Spleen (tissue), 11 donors: ENCODE measurements at regions not wholly inside any gene's neighbourhood (a gene's known extent, or its start where the extent isn't known, plus 50 kb on each side); places are given as distances from the start of the nearest gene placed in this dataset.

Source experiments
- DNase-seq: peaks from one replicate; pipeline ENCODE4 v3.0.0-alpha.2; 2020
- H3K27ac ChIP-seq, 8 donors: fragments of 200-600 bp; sonication (generic) in 7 of 8; 1 replicate in 4 of 8; 2 replicates in 4 of 8; pipeline versions ENCODE4 v1.5.0 to v1.8.0; 2016 to 2021; ENCODE audit warnings: inconsistent platforms in 4 of 8, mild to moderate bottlenecking in 4 of 8, moderate library complexity in 1 of 8
- H3K27me3 ChIP-seq, 7 donors: fragments of 200-600 bp; sonication (generic) in 6 of 7; replicated peaks in 1 of 7; 1 replicate in 4 of 7; 2 replicates in 3 of 7; pipeline versions ENCODE4 v1.5.0 to v1.8.0; 2016 to 2021; ENCODE audit warnings: inconsistent platforms in 3 of 7, mild to moderate bottlenecking in 1 of 7
- H3K36me3 ChIP-seq, 6 donors: fragments of 200-600 bp; sonication (generic) in 5 of 6; 1 replicate in 4 of 6; 2 replicates in 2 of 6; pipeline versions ENCODE4 v1.5.0 to v1.8.0; 2016 to 2021; ENCODE audit warnings: inconsistent platforms in 2 of 6
- H3K4me1 ChIP-seq, 6 donors: fragments of 200-600 bp; sonication (generic) in 5 of 6; 1 replicate in 3 of 6; 2 replicates in 3 of 6; pipeline versions ENCODE4 v1.5.0 to v1.8.0; 2016 to 2021; ENCODE audit warnings: inconsistent platforms in 3 of 6
- H3K4me3 ChIP-seq, 8 donors: fragments of 200-600 bp; sonication (generic) in 7 of 8; 1 replicate in 4 of 8; 2 replicates in 4 of 8; pipeline versions ENCODE4 v1.5.0 to v1.8.0; 2016 to 2021; ENCODE audit warnings: inconsistent platforms in 4 of 8, mild to moderate bottlenecking in 4 of 8, moderate library complexity in 2 of 8
- H3K9me3 ChIP-seq, 8 donors: fragments of 200-600 bp; sonication (generic) in 7 of 8; 1 replicate in 4 of 8; 2 replicates in 4 of 8; pipeline versions ENCODE4 v1.5.0 to v1.8.0; 2016 to 2021; ENCODE audit warnings: inconsistent platforms in 4 of 8
- CTCF ChIP-seq, 11 experiments: fragments of 200-600 bp in 7 of 11; fragments of 450-650 bp in 4 of 11; sonication (generic) in 4 of 11; IDR thresholded peaks in 8 of 11; conservative IDR thresholded peaks in 3 of 11; 1 replicate in 7 of 11; 2 replicates in 4 of 11; pipeline versions ENCODE4 v1.4.0 to v1.8.0; 2016 to 2021; ENCODE audit warnings: antibody characterized with exemption in 11 of 11, inconsistent platforms in 4 of 11, mild to moderate bottlenecking in 1 of 11
- POLR2A ChIP-seq, 3 donors: fragments of 450-650 bp; IDR thresholded peaks; one replicate each; pipeline ENCODE4 v1.5.1; 2017; ENCODE audit warnings: antibody characterized with exemption in 3 of 3, mild to moderate bottlenecking in 1 of 3
- POLR2AphosphoS5 ChIP-seq, 3 donors: sonication (generic); formaldehyde crosslinking; IDR thresholded peaks; one replicate each; pipeline ENCODE4 v1.5.1; 2017; ENCODE audit warnings: antibody characterized with exemption in 3 of 3
- WGBS, 5 donors: extraction: QIAGEN DNeasy Blood & Tissue Kit in 3 of 5; methylation state at CpG; one replicate each; pipeline versions ENCODE4 v1.1.5 to v1.1.7; 2013 to 2018; 5-methylcytosine and 5-hydroxymethylcytosine counted together
- intact Hi-C: fragments of 100-400 bp; cut with DNase I; formaldehyde crosslinking; loops from one replicate; pipeline ENCODE4 v1.15.0; 2023; ENCODE audit warnings: low total_unique reads
- donor health status: healthy with polysubstance abuse.
- donor health status: DM: no; HTN: no; CAD: no; lungs with moderate emphysema.
- donor health status: DM: no; HTN: no; CAD: no.
- donor health status: Bipolar disorder and iron deficiency.
- donor health status: healthy.
- donor health status: DM: no; HTN: no; CAD: no.
- donor health status: DM: yes; HTN: yes; CAD: no.

GRCh38 chr7:25059576-25059975, 65.5 kb downstream of the CYCS start:
- Histone ChIP-seq H3K27ac (no peak overlapping the region), H3K9me3 (no peaks in the 10 kb centered on the region), H3K4me3 (no peak overlapping the region), H3K36me3 (no peaks in the 10 kb centered on the region), H3K27me3 (peaks cover 0 to 3% (median 0%) of the 10 kb centered on the region in 7 donors), H3K4me1 (no peaks in the 10 kb centered on the region)
- TF ChIP-seq POLR2A (IDR thresholded peaks at IDR 0.05) (no peak), POLR2AphosphoS5 (IDR thresholded peaks at IDR 0.05) (no peak), CTCF (IDR thresholded peaks at IDR 0.05 in 8 of 11, conservative IDR thresholded peaks at IDR 0.05 in 3 of 11) (no peak)
- no peak for DNase-seq
- WGBS, 5 donors: 81 to 98% (median 89%) methylated on average over 7 of the region's 7 CpGs
- intact Hi-C loops: no loop called here

GRCh38 chr7:25056368-25056767, 68.7 kb downstream of the CYCS start:
- 78 to 98% (median 93%) methylated on average over 4 of the region's 4 CpGs for WGBS, 5 donors

DNA sequence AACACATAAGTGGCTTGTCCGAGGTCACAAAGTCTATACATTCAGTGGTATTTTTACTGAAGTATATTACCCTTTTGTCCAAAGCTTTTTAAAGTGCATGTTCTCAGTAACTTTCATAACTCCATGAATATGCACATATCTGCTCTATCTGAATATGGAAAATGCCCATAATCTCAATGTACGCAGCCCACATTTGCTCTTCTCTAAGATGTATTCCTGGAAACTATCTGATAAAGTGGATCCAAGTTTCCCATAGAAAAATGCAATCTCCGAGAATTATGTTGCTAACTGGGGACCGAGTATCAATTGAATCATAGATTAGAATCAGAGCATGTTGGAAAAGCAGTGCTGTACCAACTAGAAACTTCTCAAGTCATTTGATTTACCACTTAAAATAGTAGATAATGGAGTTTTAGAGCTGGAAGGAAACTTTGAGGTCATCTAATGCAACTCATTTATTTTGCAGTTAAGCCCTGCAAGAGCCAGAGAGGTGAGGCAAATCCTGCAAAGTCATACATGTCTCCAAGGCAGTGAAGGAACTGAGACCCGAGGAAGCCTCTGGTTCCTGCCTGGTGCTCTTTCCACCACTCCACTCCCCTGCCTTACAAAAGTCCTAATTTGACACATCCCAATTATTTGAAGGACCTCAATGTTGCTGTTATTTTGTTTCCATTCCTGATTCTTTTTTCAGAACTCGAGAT, 69.4 kb downstream of the CYCS start:
- TF ChIP-seq POLR2AphosphoS5 (IDR thresholded peaks at IDR 0.05) (no peak), POLR2A (IDR thresholded peaks at IDR 0.05) (no peak), CTCF (IDR thresholded peaks at IDR 0.05 in 8 of 11, conservative IDR thresholded peaks at IDR 0.05 in 3 of 11) (no peak)
- no peak overlapping the region for H3K27ac ChIP-seq
- DNase-seq: no peak
- H3K36me3 ChIP-seq: no peaks in the 10 kb centered on the region
- H3K4me1 ChIP-seq: no peaks in the 10 kb centered on the region
- H3K9me3 ChIP-seq: no peaks in the 10 kb centered on the region
- intact Hi-C loops: no loop called here
- H3K27me3 ChIP-seq: peaks cover 0 to 4% (median 0%) of the 10 kb centered on the region in 7 donors
- no peak overlapping the region for H3K4me3 ChIP-seq
- WGBS, 5 donors: 78 to 82% (median 81%) methylated on average over 6 of the region's 6 CpGs

More at GRCh38 chr7:25056368-25056767, 68.7 kb downstream of the CYCS start:
- H3K9me3 ChIP-seq: no peaks in the 10 kb centered on the region
- H3K27ac ChIP-seq: no peak overlapping the region
- H3K27me3 ChIP-seq: peaks cover 0 to 4% (median 0%) of the 10 kb centered on the region in 7 donors
- no peak overlapping the region for H3K4me3 ChIP-seq
- no peak for DNase-seq
- H3K4me1 ChIP-seq: no peaks in the 10 kb centered on the region
- intact Hi-C loops: no loop called here
- no peak for TF ChIP-seq CTCF (IDR thresholded peaks at IDR 0.05 in 8 of 11, conservative IDR thresholded peaks at IDR 0.05 in 3 of 11)
- no peak for TF ChIP-seq POLR2A (IDR thresholded peaks at IDR 0.05)
- TF ChIP-seq POLR2AphosphoS5 (IDR thresholded peaks at IDR 0.05): no peak
- no peaks in the 10 kb centered on the region for H3K36me3 ChIP-seq

GRCh38 chr7:25054819-25055519, 70.1 kb downstream of the CYCS start:
- DNase-seq: no peak
- 74 to 88% (median 79%) methylated on average over 6 of the region's 6 CpGs for WGBS, 5 donors
- Histone ChIP-seq H3K4me3 (no peak overlapping the region), H3K9me3 (no peaks in the 10 kb centered on the region), H3K36me3 (no peaks in the 10 kb centered on the region), H3K27ac (no peak overlapping the region), H3K27me3 (peaks cover 0 to 4% (median 0%) of the 10 kb centered on the region in 7 donors), H3K4me1 (no peaks in the 10 kb centered on the region)
- TF ChIP-seq CTCF (IDR thresholded peaks at IDR 0.05 in 8 of 11, conservative IDR thresholded peaks at IDR 0.05 in 3 of 11) (no peak), POLR2AphosphoS5 (IDR thresholded peaks at IDR 0.05) (no peak), POLR2A (IDR thresholded peaks at IDR 0.05) (no peak)
- intact Hi-C loops: no loop called here
